ENCODE measurements at regions not wholly inside any gene's neighbourhood (a gene's known extent, or its start where the extent isn't known, plus 50 kb on each side); places are given as distances from the start of the nearest gene placed in this dataset.

DNA sequence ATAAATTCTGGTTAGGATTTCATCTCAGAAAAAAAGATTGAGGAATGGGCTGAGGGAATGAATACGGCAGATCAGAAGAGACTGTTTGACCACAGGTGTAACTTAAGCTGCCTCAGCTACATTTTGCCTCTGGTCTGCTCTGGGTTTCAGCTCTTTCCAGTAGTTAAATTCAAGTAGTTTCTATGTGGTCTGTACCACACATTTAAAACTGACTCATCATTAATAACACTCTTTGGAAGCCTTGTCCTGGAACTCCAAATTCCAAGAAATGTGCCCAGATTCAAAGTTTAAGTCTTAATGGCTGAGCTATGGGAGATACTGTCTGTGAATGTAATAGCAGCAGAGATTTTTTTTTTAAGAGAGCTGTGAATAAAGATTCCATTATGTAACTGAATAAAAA is 133.1 kb upstream of the IGSF10 start:
- TF ChIP-seq CTCF (conservative IDR thresholded peaks at IDR 0.05) (no peak), EZH2 (IDR thresholded peaks at IDR 0.05; ENCODE audit: low read depth) (no peak)

All from PC-9 (cell line).